ENCODE measurements at regions not wholly inside any gene's neighbourhood (a gene's known extent, or its start where the extent isn't known, plus 50 kb on each side); places are given as distances from the start of the nearest gene placed in this dataset.

- TF ChIP-seq CTCF (IDR thresholded peaks at IDR 0.05), result no peak
- TF ChIP-seq POLR2A (IDR thresholded peaks at IDR 0.05), result no peak
Observed at GRCh38 chr11:42243385-42243784, 783.9 kb upstream of the LRRC4C start.
